ENCODE measurements at regions not wholly inside any gene's neighbourhood (a gene's known extent, or its start where the extent isn't known, plus 50 kb on each side); places are given as distances from the start of the nearest gene placed in this dataset.

GRCh38 chr4:177155454-177155853 is 154.2 kb upstream of the NEIL3 start:
- TF ChIP-seq POLR2A (IDR thresholded peaks at IDR 0.05) = no peak
- TF ChIP-seq CTCF (IDR thresholded peaks at IDR 0.05) = no peak

Measured in uterus (tissue), 2 donors.